Gastrocnemius medialis (tissue), 4 donors: ENCODE measurements at regions not wholly inside any gene's neighbourhood (a gene's known extent, or its start where the extent isn't known, plus 50 kb on each side); places are given as distances from the start of the nearest gene placed in this dataset.

ENCODE experiments used
- ATAC-seq, 2 donors: fragments of 150-250 bp; one replicate each; pipeline ENCODE4 v1.9.1; 2016
- DNase-seq, 2 donors: peaks; one replicate each; pipeline ENCODE4 v3.0.0-alpha.2; 2019
- H3K27ac ChIP-seq, 4 donors: fragments of 200-600 bp; sonication (generic); 1 replicate in 1 of 4; 2 replicates in 3 of 4; pipeline ENCODE4 v1.5.1; 2016 to 2018; ENCODE audit warnings: mild to moderate bottlenecking in 2 of 4, moderate library complexity in 1 of 4
- H3K27me3 ChIP-seq, 3 donors: fragments of 200-600 bp; sonication (generic) in 2 of 3; 1 replicate in 1 of 3; 2 replicates in 2 of 3; pipeline versions ENCODE4 v1.5.1 to v1.6.0; 2016 to 2019; ENCODE audit warnings: mild to moderate bottlenecking in 1 of 3, moderate library complexity in 1 of 3
- H3K36me3 ChIP-seq, 2 donors: fragments of 200-600 bp; sonication (generic) in 1 of 2; one replicate each; pipeline ENCODE4 v1.5.1; 2017 to 2018
- H3K4me1 ChIP-seq, 2 donors: fragments of 200-600 bp; sonication (generic) in 1 of 2; one replicate each; pipeline ENCODE4 v1.5.1; 2016 to 2017; ENCODE audit warnings: mild to moderate bottlenecking in 2 of 2
- H3K4me3 ChIP-seq, 4 donors: fragments of 200-600 bp; sonication (generic) in 3 of 4; 1 replicate in 1 of 4; 2 replicates in 3 of 4; pipeline ENCODE4 v1.5.1; 2016 to 2019; ENCODE audit warnings: mild to moderate bottlenecking in 2 of 4
- H3K9me3 ChIP-seq, 3 donors: fragments of 200-600 bp; sonication (generic) in 2 of 3; 1 replicate in 1 of 3; 2 replicates in 2 of 3; pipeline ENCODE4 v1.5.1; 2016 to 2019
- CTCF ChIP-seq, 5 experiments: fragments of 450-650 bp in 3 of 5; fragments of 200-600 bp in 2 of 5; sonication (generic) in 2 of 5; IDR thresholded peaks in 4 of 5; conservative IDR thresholded peaks in 1 of 5; 1 replicate in 4 of 5; 2 replicates in 1 of 5; pipeline ENCODE4 v1.5.1; 2016 to 2019; ENCODE audit warnings: antibody characterized with exemption in 5 of 5, mild to moderate bottlenecking in 3 of 5, moderate library complexity in 3 of 5
- POLR2A ChIP-seq, 2 donors: fragments of 450-650 bp; IDR thresholded peaks; one replicate each; pipeline ENCODE4 v1.6.1; 2017; ENCODE audit warnings: antibody characterized with exemption in 2 of 2, mild to moderate bottlenecking in 2 of 2, moderate library complexity in 2 of 2
- in situ Hi-C, 4 donors: fragments of 200-750 bp; cut with MboI; loops; one replicate each; pipeline versions ENCODE4 v1.15.0 to v1.8.0; 2017; ENCODE audit warnings: low sequenced_read_pairs in 4 of 4
- intact Hi-C: fragments of 100-400 bp; cut with DNase I; formaldehyde crosslinking; loops from one replicate; pipeline ENCODE4 v1.15.1; 2023; ENCODE audit warnings: low total_unique reads

GRCh38 chr11:109597336-109597735 lies 175.3 kb downstream of the C11orf87 start:
- no peak for DNase-seq
- H3K36me3 ChIP-seq = no peaks in the 10 kb centered on the region
- no peaks in the 10 kb centered on the region for H3K27me3 ChIP-seq
- no peak for ATAC-seq
- H3K9me3 ChIP-seq = no peaks in the 10 kb centered on the region
- no peaks in the 10 kb centered on the region for H3K4me1 ChIP-seq
- intact Hi-C loops (no loop called here), in situ Hi-C loops (no loop called here)
- H3K4me3 ChIP-seq = no peak overlapping the region
- H3K27ac ChIP-seq = no peak overlapping the region
- TF ChIP-seq POLR2A (IDR thresholded peaks at IDR 0.05) = no peak
- TF ChIP-seq CTCF (IDR thresholded peaks at IDR 0.05 in 4 of 5, conservative IDR thresholded peaks at IDR 0.05 in 1 of 5) = no peak

- Histone ChIP-seq H3K27ac (no peak overlapping the region), H3K36me3 (no peaks in the 10 kb centered on the region), H3K9me3 (no peaks in the 10 kb centered on the region), H3K4me1 (no peaks in the 10 kb centered on the region), H3K4me3 (no peak overlapping the region), H3K27me3 (no peaks in the 10 kb centered on the region)
- ATAC-seq (no peak), DNase-seq (no peak)
- TF ChIP-seq POLR2A (IDR thresholded peaks at IDR 0.05) (no peak), CTCF (IDR thresholded peaks at IDR 0.05 in 4 of 5, conservative IDR thresholded peaks at IDR 0.05 in 1 of 5) (no peak)
- in situ Hi-C loops = no loop called here
- intact Hi-C loops = no loop called here
These were observed 182.8 kb downstream of the C11orf87 start for GRCh38 chr11:109604481-109605400.

GRCh38 chr11:109606256-109606655 lies 184.3 kb downstream of the C11orf87 start:
- Histone ChIP-seq H3K4me1 (no peaks in the 10 kb centered on the region), H3K9me3 (no peaks in the 10 kb centered on the region), H3K27ac (no peak overlapping the region), H3K4me3 (no peak overlapping the region), H3K36me3 (no peaks in the 10 kb centered on the region), H3K27me3 (no peaks in the 10 kb centered on the region)
- ATAC-seq (no peak), DNase-seq (no peak)
- in situ Hi-C loops (no loop called here), intact Hi-C loops (no loop called here)
- TF ChIP-seq CTCF (IDR thresholded peaks at IDR 0.05 in 4 of 5, conservative IDR thresholded peaks at IDR 0.05 in 1 of 5) = no peak
- no peak for TF ChIP-seq POLR2A (IDR thresholded peaks at IDR 0.05)

- H3K36me3 ChIP-seq = no peaks in the 10 kb centered on the region
- intact Hi-C loops = no loop called here
- no peak for TF ChIP-seq POLR2A (IDR thresholded peaks at IDR 0.05)
- H3K27me3 ChIP-seq = no peaks in the 10 kb centered on the region
- DNase-seq = no peak
- no peak overlapping the region for H3K4me3 ChIP-seq
- H3K27ac ChIP-seq = no peak overlapping the region
- no peak for ATAC-seq
- H3K9me3 ChIP-seq = no peaks in the 10 kb centered on the region
- in situ Hi-C loops = no loop called here
- H3K4me1 ChIP-seq = no peaks in the 10 kb centered on the region
These were observed 187.6 kb downstream of the C11orf87 start for GRCh38 chr11:109609454-109610185.

- Histone ChIP-seq H3K27ac (no peak overlapping the region), H3K9me3 (no peaks in the 10 kb centered on the region), H3K27me3 (no peaks in the 10 kb centered on the region), H3K4me3 (no peak overlapping the region), H3K36me3 (no peaks in the 10 kb centered on the region), H3K4me1 (no peaks in the 10 kb centered on the region)
- DNase-seq (no peak), ATAC-seq (no peak)
- TF ChIP-seq CTCF (IDR thresholded peaks at IDR 0.05 in 4 of 5, conservative IDR thresholded peaks at IDR 0.05 in 1 of 5) (no peak), POLR2A (IDR thresholded peaks at IDR 0.05) (no peak)
- intact Hi-C loops = no loop called here
- in situ Hi-C loops = no loop called here
These were observed 190.5 kb downstream of the C11orf87 start for GRCh38 chr11:109612496-109612895.
